Lower leg skin (tissue), 4 donors: ENCODE measurements at regions not wholly inside any gene's neighbourhood (a gene's known extent, or its start where the extent isn't known, plus 50 kb on each side); places are given as distances from the start of the nearest gene placed in this dataset.

Experiments
- DNase-seq, 2 donors: peaks; one replicate each; pipeline ENCODE4 v3.0.0-alpha.2; 2019; ENCODE audit warnings: low spot score in 2 of 2
- H3K4me3 ChIP-seq: fragments of 200-600 bp; sonication (generic); 2 replicates; pipeline ENCODE4 v1.5.1; 2017; ENCODE audit warnings: mild to moderate bottlenecking, low read depth; ENCODE audit not compliant: poor library complexity, severe bottlenecking
- CTCF ChIP-seq, 3 donors: fragments of 450-650 bp; IDR thresholded peaks; one replicate each; pipeline ENCODE4 v1.5.1; 2016; ENCODE audit warnings: antibody characterized with exemption in 3 of 3, mild to moderate bottlenecking in 3 of 3, moderate library complexity in 2 of 3
- POLR2A ChIP-seq, 2 donors: fragments of 450-650 bp; IDR thresholded peaks; one replicate each; pipeline ENCODE4 v1.6.1; 2016 to 2017; ENCODE audit warnings: antibody characterized with exemption in 2 of 2, mild to moderate bottlenecking in 1 of 2, moderate library complexity in 1 of 2
- WGBS, 2 donors: methylation state at CpG; one replicate each; pipeline ENCODE4 v1.1.5; 2018; 5-methylcytosine and 5-hydroxymethylcytosine counted together
- intact Hi-C: fragments of 100-400 bp; cut with DNase I; formaldehyde crosslinking; loops from one replicate; pipeline ENCODE4 v1.15.0; 2023; ENCODE audit warnings: low total_unique reads

- DNase-seq: no peak
- intact Hi-C loops: no loop called here
These were observed 1010.0 kb upstream of the CADM2 start for GRCh38 chr3:83948771-83949170.

DNA sequence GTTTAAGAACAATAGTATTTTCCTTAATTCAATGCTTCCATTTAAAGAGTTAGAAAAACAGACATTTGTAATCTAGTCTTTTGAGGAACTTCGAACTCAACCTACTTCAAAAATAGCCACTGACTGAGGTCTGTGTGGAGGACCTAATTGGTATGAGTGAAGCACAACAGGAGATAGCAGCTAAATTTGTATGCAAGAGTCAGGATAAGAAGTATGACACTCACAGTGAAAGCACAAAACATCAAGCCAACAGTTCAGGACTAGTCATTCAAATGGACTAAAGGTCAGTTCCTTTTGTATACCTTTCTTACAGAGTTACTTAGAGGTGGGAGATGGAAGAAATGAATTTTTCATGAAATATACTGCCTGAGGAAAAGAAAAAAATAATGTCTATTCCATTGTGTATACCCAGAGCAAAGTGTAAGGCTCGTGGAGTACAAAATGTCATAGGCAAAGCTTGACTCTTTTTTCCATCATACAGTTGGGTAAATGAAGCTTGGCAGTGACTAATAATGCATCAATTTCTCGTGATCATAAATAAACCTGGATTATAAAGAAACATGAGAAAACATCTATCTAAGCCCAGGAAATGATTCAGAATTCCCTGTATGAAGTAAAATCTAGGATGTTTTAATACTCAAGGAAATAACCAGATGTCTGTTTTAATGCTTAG is 1005.2 kb upstream of the CADM2 start:
- WGBS, 2 donors: 70 to 73% methylated on average over 3 of the region's 3 CpGs
- no peak for TF ChIP-seq POLR2A (IDR thresholded peaks at IDR 0.05)
- no peak for TF ChIP-seq CTCF (IDR thresholded peaks at IDR 0.05)
- no peak for DNase-seq
- H3K4me3 ChIP-seq: no peak overlapping the region
- intact Hi-C loops: no loop called here

More at GRCh38 chr3:83948771-83949170, 1010.0 kb upstream of the CADM2 start:
- 31 to 34% methylated on average over 1 of the region's 1 CpG for whole genome bisulfite sequencing, 2 donors
- H3K4me3 ChIP-seq: no peak overlapping the region
- no peak for TF ChIP-seq POLR2A (IDR thresholded peaks at IDR 0.05)
- no peak for TF ChIP-seq CTCF (IDR thresholded peaks at IDR 0.05)

DNA sequence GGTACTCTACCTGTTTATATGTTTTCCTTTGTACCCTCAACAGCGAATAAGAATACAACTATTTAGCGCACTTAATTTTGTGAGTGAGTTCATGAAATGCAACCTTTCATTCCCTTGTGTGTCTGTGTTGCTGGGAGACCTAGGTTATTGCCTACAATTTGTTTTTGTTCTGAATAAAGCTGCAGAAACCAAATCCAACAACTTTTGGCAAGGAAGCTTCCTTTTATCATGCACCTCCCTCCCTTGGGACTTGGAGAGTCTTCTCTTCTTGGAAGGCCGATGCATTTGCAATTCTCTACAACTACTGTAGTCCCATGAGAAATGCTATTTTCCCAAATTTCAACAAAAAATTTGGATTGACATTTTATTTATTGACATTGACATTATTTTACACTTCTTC is 1002.4 kb upstream of the CADM2 start:
- WGBS, 2 donors: 72 to 81% methylated on average over 3 of the region's 3 CpGs
- H3K4me3 ChIP-seq: no peak overlapping the region
- DNase-seq: no peak
- intact Hi-C loops: no loop called here
- TF ChIP-seq CTCF (IDR thresholded peaks at IDR 0.05) (no peak), POLR2A (IDR thresholded peaks at IDR 0.05) (no peak)

DNA sequence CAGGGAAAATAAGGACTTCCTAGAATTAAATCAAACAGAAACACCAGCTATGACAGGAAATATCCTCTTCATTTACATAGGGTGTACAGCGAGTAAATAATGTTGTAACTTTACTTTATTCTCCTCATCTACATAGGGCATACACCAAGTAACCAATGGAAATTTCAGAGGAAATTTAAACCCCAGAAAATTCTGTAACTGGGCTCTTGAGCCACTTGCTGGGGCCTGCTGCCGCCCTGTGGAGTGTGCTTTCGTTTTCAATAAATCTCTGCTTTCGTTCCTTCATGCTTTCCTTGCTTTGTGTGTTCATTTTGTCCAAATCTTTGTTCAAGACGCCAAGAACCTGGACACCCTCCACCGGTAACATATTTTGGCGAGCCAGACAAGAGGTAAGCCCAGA is 990.4 kb upstream of the CADM2 start:
- WGBS, 2 donors: 86 to 87% methylated on average over 7 of the region's 7 CpGs
- TF ChIP-seq POLR2A (IDR thresholded peaks at IDR 0.05) (no peak), CTCF (IDR thresholded peaks at IDR 0.05) (no peak)
- intact Hi-C loops: no loop called here
- no peak overlapping the region for H3K4me3 ChIP-seq
- no peak for DNase-seq

DNA sequence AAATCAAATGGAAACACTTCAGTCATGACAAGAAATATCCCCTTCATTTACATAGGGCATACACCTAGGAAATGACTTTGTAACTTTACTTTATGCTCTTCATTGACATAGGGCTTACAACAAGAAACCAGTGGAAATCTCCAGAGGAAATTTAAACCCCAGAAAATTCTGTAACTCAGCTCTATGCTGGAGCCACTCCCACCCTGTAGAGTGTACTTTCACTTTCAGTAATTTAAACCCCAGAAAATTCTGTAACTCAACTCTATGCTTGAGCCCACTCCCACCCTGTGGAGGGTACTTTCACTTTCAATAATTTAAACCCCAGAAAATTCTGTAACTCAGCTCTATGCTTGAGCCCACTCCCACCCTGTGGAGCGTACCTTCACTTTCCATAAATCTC is 987.1 kb upstream of the CADM2 start:
- no peak overlapping the region for H3K4me3 ChIP-seq
- no peak for DNase-seq
- TF ChIP-seq CTCF (IDR thresholded peaks at IDR 0.05): no peak
- intact Hi-C loops: no loop called here
- WGBS, 2 donors: 84 to 86% methylated on average over 1 of the region's 1 CpG

DNA sequence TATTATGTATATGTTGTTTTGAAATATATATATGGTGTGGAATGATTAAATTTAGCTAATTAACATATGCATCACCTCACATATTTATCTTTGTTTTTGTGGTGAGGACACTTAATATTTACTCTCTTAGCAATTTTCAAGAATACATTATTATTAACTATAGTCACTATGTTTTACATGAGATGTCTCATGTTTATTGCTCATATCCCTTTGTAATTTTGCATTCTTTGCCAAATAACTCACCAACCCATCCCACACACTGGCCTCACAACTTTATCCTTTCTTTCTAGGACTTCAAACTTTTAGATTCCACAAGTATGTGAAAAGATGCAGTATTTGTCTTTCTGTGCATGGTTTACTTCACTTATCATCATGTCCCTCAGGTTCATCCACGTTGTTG is 950.2 kb upstream of the CADM2 start:
- TF ChIP-seq POLR2A (IDR thresholded peaks at IDR 0.05) (no peak), CTCF (IDR thresholded peaks at IDR 0.05) (no peak)
- DNase-seq: no peak
- intact Hi-C loops: no loop called here
- H3K4me3 ChIP-seq: no peak overlapping the region
- WGBS, 2 donors: 54 to 66% methylated on average over 1 of the region's 1 CpG
